ENCODE measurements at regions not wholly inside any gene's neighbourhood (a gene's known extent, or its start where the extent isn't known, plus 50 kb on each side); places are given as distances from the start of the nearest gene placed in this dataset.

DNA sequence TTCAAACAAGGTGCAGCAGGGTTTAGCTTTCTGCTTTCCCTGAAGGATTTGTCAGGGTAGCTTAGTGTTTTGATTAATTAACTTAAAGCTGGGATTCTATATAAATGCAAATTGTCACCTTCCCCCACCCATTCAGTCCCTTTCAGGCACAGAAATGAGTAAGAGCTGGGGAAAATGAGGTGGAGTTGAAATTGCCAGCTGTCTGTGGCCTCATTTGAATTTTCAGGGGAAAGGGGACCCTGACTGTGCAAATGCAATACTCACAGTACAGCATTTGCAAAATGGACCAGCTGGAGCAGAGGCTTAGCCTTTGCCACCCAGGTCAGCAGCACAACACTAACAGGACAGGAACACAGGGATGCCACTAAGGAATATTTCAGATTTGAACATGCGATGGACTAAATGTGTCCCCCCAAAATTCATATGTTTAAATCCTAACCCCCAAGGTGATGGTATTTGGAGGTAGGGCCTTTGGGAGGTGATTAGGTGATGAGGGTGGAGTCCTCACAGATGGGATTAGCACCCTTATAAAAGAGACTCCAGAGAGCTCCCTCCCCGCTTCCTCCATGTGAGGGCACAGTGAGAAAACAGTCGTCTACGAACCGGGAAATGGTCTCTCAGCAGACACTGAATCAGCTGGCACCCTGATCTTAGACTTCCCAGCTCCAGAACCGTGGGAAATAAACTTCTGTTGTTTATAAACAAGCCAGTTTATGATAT lies 59.5 kb upstream of the CYSLTR2 start:
- H3K27ac ChIP-seq (ENCODE audit: low read depth, low read length) = no peak overlapping the region
- peaks cover 7% of the 10 kb centered on the region for H3K4me1 ChIP-seq (ENCODE audit: control insufficient read depth, low read length)
- TF ChIP-seq, protein P1, sequence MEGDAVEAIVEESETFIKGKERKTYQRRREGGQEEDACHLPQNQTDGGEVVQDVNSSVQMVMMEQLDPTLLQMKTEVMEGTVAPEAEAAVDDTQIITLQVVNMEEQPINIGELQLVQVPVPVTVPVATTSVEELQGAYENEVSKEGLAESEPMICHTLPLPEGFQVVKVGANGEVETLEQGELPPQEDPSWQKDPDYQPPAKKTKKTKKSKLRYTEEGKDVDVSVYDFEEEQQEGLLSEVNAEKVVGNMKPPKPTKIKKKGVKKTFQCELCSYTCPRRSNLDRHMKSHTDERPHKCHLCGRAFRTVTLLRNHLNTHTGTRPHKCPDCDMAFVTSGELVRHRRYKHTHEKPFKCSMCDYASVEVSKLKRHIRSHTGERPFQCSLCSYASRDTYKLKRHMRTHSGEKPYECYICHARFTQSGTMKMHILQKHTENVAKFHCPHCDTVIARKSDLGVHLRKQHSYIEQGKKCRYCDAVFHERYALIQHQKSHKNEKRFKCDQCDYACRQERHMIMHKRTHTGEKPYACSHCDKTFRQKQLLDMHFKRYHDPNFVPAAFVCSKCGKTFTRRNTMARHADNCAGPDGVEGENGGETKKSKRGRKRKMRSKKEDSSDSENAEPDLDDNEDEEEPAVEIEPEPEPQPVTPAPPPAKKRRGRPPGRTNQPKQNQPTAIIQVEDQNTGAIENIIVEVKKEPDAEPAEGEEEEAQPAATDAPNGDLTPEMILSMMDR (IDR thresholded peaks at IDR 0.05; ENCODE audit: low read depth, low read length, poor library complexity, severe bottlenecking) = no peak
- TF ChIP-seq EZH2phosphoT487 (IDR thresholded peaks at IDR 0.05; ENCODE audit: borderline replicate concordance, low read length) = no peak

DNA sequence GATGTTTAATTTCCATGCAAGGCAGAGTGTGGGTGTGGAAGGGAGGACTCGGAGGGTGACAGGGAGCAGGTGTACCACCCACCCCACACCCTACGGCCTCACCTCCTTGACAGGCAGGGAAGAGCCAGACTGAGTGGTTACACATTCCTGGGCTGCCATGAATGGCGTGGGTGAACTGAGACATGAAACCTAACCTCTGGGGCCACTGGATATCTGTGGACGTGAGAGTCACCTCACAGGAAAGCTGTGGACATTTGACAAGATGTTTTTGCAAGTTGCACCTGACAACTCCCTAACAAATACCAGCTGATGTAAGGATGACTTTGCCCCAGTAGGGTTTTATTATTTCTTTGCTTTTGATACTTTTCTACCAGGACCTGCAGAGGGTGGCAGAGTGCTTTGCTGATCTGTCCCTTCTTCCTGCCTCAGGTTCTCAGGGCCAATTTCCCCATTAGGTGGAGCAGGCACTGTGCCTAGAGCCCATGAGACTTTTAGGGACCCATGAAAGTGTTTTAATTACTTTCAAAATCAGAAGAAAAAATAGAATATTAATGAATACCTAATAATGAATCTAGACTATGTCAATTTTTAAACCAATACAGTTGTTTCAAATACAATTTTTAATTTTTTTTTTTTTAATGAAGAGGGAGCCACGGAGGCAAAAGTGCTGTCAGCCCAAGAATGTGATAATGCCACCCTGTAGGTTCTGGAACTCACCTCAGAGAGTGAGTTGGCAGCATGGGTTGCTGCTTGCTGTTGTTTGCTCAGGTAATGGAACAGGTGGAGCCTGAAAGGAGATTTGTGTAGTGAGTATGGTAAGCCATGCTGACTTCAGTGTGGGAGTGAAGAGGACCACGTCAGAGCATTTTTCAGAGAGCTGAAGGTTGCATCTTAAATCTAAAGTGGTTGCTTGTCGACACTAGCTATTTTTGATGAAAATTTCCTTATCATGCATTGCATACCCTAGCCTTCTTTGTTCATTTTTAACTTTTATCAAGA lies 58.0 kb upstream of the CYSLTR2 start:
- H3K27ac ChIP-seq (ENCODE audit: low read depth, low read length) = no peak overlapping the region
- H3K9me2 ChIP-seq (replicated peaks; ENCODE audit: control insufficient read depth, low read length) = no peaks in the 10 kb centered on the region
- no peaks in the 10 kb centered on the region for H3K79me2 ChIP-seq (ENCODE audit: control insufficient read depth, low read length)
- no peaks in the 10 kb centered on the region for H3F3A ChIP-seq (ENCODE audit: control insufficient read depth, insufficient read depth)
- no peak overlapping the region for H3K4me3 ChIP-seq (ENCODE audit: low read length)
- H4K20me1 ChIP-seq (ENCODE audit: control insufficient read depth, insufficient read depth, low read depth, low read length) = no peaks in the 10 kb centered on the region
- H3K4me1 ChIP-seq (ENCODE audit: control insufficient read depth, low read length) = no peaks in the 10 kb centered on the region
- H3K9me3 ChIP-seq (ENCODE audit: control insufficient read depth, insufficient read depth, low read length) = no peaks in the 10 kb centered on the region
- no peak overlapping the region for H3K4me2 ChIP-seq (ENCODE audit: low read length)
- no peak for TF ChIP-seq EZH2phosphoT487 (IDR thresholded peaks at IDR 0.05; ENCODE audit: borderline replicate concordance, low read length)
- TF ChIP-seq, protein P1 (IDR thresholded peaks at IDR 0.05; ENCODE audit: low read depth, low read length, poor library complexity, severe bottlenecking) = peak; percentile 59
- H3K36me3 ChIP-seq (ENCODE audit: control insufficient read depth, low read length) = no peaks in the 10 kb centered on the region
- H3K27me3 ChIP-seq (ENCODE audit: control insufficient read depth, low read length) = no peaks in the 10 kb centered on the region; the same call in 1 of the 2 replicates

More for the DNA sequence above, 59.5 kb upstream of the CYSLTR2 start:
- H3K4me3 ChIP-seq (ENCODE audit: low read length) = no peak overlapping the region
- no peaks in the 10 kb centered on the region; the same call in 1 of the 2 replicates for H3K27me3 ChIP-seq (ENCODE audit: control insufficient read depth, low read length)
- H3K9me2 ChIP-seq (replicated peaks; ENCODE audit: control insufficient read depth, low read length) = no peaks in the 10 kb centered on the region
- H3K36me3 ChIP-seq (ENCODE audit: control insufficient read depth, low read length) = no peaks in the 10 kb centered on the region
- H3K79me2 ChIP-seq (ENCODE audit: control insufficient read depth, low read length) = no peaks in the 10 kb centered on the region
- H3F3A ChIP-seq (ENCODE audit: control insufficient read depth, insufficient read depth) = no peaks in the 10 kb centered on the region
- H4K20me1 ChIP-seq (ENCODE audit: control insufficient read depth, insufficient read depth, low read depth, low read length) = no peaks in the 10 kb centered on the region
- no peak overlapping the region for H3K4me2 ChIP-seq (ENCODE audit: low read length)
- no peaks in the 10 kb centered on the region for H3K9me3 ChIP-seq (ENCODE audit: control insufficient read depth, insufficient read depth, low read length)

- no peak overlapping the region for H3K4me3 ChIP-seq (ENCODE audit: low read length)
Observed at GRCh38 chr13:48600374-48601364, 53.1 kb upstream of the CYSLTR2 start.

More at GRCh38 chr13:48600374-48601364, 53.1 kb upstream of the CYSLTR2 start:
- Histone ChIP-seq H3K27ac (ENCODE audit: low read depth, low read length) (no peak overlapping the region), H3K4me2 (ENCODE audit: low read length) (no peak overlapping the region), H3F3A (ENCODE audit: control insufficient read depth, insufficient read depth) (no peaks in the 10 kb centered on the region), H3K9me3 (ENCODE audit: control insufficient read depth, insufficient read depth, low read length) (no peaks in the 10 kb centered on the region), H4K20me1 (ENCODE audit: control insufficient read depth, insufficient read depth, low read depth, low read length) (no peaks in the 10 kb centered on the region), H3K9me2 (replicated peaks; ENCODE audit: control insufficient read depth, low read length) (no peaks in the 10 kb centered on the region), H3K79me2 (ENCODE audit: control insufficient read depth, low read length) (no peaks in the 10 kb centered on the region), H3K4me1 (ENCODE audit: control insufficient read depth, low read length) (no peaks in the 10 kb centered on the region), H3K27me3 (ENCODE audit: control insufficient read depth, low read length) (no peaks in the 10 kb centered on the region; the same call in 1 of the 2 replicates), H3K36me3 (ENCODE audit: control insufficient read depth, low read length) (no peaks in the 10 kb centered on the region)
- TF ChIP-seq, protein P1 (IDR thresholded peaks at IDR 0.05; ENCODE audit: low read depth, low read length, poor library complexity, severe bottlenecking) = no peak
- no peak for TF ChIP-seq EZH2phosphoT487 (IDR thresholded peaks at IDR 0.05; ENCODE audit: borderline replicate concordance, low read length)
